ENCODE measurements at regions not wholly inside any gene's neighbourhood (a gene's known extent, or its start where the extent isn't known, plus 50 kb on each side); places are given as distances from the start of the nearest gene placed in this dataset.
A peak's percentile ranks its signal among the peaks of the same experiment; 100 is the strongest.

DNA sequence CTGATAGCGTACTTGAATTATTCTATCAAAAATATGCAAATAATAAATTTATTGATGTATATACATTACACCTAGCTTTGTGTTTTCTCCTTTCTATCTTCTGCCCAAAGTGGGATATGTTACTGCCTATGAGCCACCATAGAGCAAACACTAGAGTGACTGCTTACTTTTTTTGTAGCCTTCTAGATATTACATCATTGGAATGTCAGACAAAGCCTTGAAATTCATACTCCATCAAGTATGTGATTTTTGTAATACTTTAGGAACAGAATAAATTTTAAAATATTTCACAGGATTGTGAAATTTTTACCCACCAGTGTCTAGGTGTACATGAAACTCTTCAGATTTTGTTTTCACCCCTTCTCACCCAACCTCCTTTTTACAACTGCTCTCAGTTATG, 787.6 kb downstream of the USP25 start:
- peak in 1 of 4 donors; percentile 49 for ATAC-seq
- H3K9me3 ChIP-seq: peaks cover 0 to 25% (median 3%) of the 10 kb centered on the region in 12 donors
- H3K27me3 ChIP-seq: no peaks in the 10 kb centered on the region
- 96 to 100% (median 98%) methylated on average over 1 of the region's 1 CpG for WGBS, 4 donors
- no peak overlapping the region for H3K4me3 ChIP-seq
- no peaks in the 10 kb centered on the region for H3K36me3 ChIP-seq
- H3K4me1 ChIP-seq: peaks cover 0 to 14% (median under 1%) of the 10 kb centered on the region in 12 donors
- no peak for DNase-seq
- no peak for TF ChIP-seq POLR2A (IDR thresholded peaks at IDR 0.05)
- TF ChIP-seq, protein P1, sequence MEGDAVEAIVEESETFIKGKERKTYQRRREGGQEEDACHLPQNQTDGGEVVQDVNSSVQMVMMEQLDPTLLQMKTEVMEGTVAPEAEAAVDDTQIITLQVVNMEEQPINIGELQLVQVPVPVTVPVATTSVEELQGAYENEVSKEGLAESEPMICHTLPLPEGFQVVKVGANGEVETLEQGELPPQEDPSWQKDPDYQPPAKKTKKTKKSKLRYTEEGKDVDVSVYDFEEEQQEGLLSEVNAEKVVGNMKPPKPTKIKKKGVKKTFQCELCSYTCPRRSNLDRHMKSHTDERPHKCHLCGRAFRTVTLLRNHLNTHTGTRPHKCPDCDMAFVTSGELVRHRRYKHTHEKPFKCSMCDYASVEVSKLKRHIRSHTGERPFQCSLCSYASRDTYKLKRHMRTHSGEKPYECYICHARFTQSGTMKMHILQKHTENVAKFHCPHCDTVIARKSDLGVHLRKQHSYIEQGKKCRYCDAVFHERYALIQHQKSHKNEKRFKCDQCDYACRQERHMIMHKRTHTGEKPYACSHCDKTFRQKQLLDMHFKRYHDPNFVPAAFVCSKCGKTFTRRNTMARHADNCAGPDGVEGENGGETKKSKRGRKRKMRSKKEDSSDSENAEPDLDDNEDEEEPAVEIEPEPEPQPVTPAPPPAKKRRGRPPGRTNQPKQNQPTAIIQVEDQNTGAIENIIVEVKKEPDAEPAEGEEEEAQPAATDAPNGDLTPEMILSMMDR (IDR thresholded peaks at IDR 0.05): no peak
- no peak overlapping the region for H3K27ac ChIP-seq
- intact Hi-C loops (cut with DNase I): no loop called here

DNA sequence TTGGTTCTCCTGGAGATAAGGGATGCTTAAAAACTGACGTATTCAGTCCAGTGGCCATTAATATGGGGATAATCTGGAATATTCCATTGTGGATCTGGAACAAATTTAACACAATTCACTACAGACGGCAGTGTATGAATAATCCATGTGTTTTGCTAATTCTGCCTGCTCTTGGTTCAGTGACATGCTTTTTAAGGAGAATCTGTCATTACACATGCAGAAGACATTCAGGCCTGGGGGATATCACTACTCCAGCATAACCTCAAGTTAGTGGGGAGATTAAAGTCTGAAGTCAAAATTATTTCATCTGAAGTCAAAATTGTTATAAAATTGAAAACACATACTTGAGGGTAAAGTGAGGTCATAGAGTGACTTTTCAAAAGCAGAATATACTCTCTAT, 789.3 kb downstream of the USP25 start:
- H3K36me3 ChIP-seq: no peaks in the 10 kb centered on the region
- no peaks in the 10 kb centered on the region for H3K27me3 ChIP-seq
- DNase-seq: no peak
- H3K4me1 ChIP-seq: peaks cover 0 to 21% (median 1%) of the 10 kb centered on the region in 12 donors
- intact Hi-C loops (cut with DNase I): no loop called here
- no peak overlapping the region for H3K4me3 ChIP-seq
- 70 to 82% (median 75%) methylated on average over 2 of the region's 2 CpGs for WGBS, 4 donors
- H3K9me3 ChIP-seq: peaks cover 0 to 25% (median 3%) of the 10 kb centered on the region in 12 donors
- peak in 1 of 4 donors; percentile 63 for ATAC-seq
- TF ChIP-seq, protein P1 (IDR thresholded peaks at IDR 0.05): no peak
- no peak for TF ChIP-seq POLR2A (IDR thresholded peaks at IDR 0.05)
- no peak overlapping the region for H3K27ac ChIP-seq

DNA sequence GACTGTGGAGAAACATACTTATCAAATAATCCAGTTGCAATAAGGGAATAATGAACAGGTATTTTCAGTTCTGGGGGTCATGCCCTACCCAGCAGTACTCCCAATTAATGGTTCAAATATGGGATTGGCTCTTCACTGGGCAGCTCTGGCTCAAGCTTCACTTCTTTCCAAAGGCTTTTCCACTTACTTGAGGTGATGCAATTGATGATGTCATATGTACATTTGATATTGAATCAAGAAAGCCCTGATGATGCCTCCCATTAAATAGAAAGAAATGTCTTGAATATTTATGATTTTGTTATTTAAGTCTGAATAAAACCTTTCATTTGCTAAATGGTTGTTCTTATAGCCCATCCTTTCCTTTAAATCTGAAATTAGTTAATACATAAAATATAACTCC, 789.9 kb downstream of the USP25 start:
- Histone ChIP-seq H3K27ac (no peak overlapping the region), H3K4me1 (peaks cover 0 to 22% (median 1%) of the 10 kb centered on the region in 12 donors), H3K9me3 (peaks cover 0 to 22% (median 3%) of the 10 kb centered on the region in 12 donors), H3K4me3 (no peak overlapping the region), H3K36me3 (no peaks in the 10 kb centered on the region), H3K27me3 (no peaks in the 10 kb centered on the region)
- TF ChIP-seq, protein P1 (IDR thresholded peaks at IDR 0.05): no peak
- TF ChIP-seq POLR2A (IDR thresholded peaks at IDR 0.05): no peak
- no peak for DNase-seq
- ATAC-seq: no peak
- intact Hi-C loops (cut with DNase I): no loop called here

DNA sequence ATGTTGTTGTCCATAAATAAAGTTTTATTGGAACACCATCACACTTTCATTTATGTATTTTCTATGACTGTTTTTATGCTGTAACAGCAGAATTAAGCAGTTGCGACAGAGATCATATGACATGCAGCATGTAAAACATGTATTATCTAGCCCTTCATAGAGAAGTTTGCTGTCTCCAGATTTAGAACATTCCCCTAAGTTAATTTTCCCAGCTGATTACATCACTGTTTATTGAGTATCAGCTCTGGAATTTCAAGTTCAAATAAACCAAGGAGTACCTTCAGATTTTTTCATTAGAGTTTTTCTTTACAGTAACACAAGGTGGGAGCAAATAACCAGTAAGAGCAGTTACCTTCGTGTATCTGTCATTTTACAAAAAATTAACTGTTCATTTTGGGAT, 792.8 kb downstream of the USP25 start:
- ATAC-seq (no peak), DNase-seq (no peak)
- no peak for TF ChIP-seq POLR2A (IDR thresholded peaks at IDR 0.05)
- TF ChIP-seq, protein P1 (IDR thresholded peaks at IDR 0.05): no peak
- intact Hi-C loops (cut with DNase I): no loop called here
- H3K4me3 ChIP-seq: no peak overlapping the region
- H3K36me3 ChIP-seq: no peaks in the 10 kb centered on the region
- H3K4me1 ChIP-seq: peaks cover 0 to 21% (median 0%) of the 10 kb centered on the region in 12 donors
- H3K9me3 ChIP-seq: peaks cover 0 to 7% (median 0%) of the 10 kb centered on the region in 12 donors
- 72 to 77% (median 75%) methylated on average over 2 of the region's 2 CpGs for WGBS, 4 donors
- no peak overlapping the region for H3K27ac ChIP-seq
- H3K27me3 ChIP-seq: no peaks in the 10 kb centered on the region

Measured in heart left ventricle (tissue), 16 donors.